Neural crest cell (in vitro differentiated cells): ENCODE measurements at regions not wholly inside any gene's neighbourhood (a gene's known extent, or its start where the extent isn't known, plus 50 kb on each side); places are given as distances from the start of the nearest gene placed in this dataset.

Source experiments
- DNase-seq: peaks from one replicate; pipeline ENCODE4 v3.0.0; 2021; ENCODE audit warnings: low read depth, mixed read lengths, low spot score
- H3K27ac Mint-ChIP-seq: one replicate; pipeline ENCODE4 v1.8.0; 2021; ENCODE audit warnings: mild to moderate bottlenecking, mixed read lengths; ENCODE audit not compliant: unreplicated experiment
- H3K27me3 Mint-ChIP-seq: 2 replicates; pipeline ENCODE4 v1.8.0; 2021; ENCODE audit warnings: low read depth, mild to moderate bottlenecking, mixed read lengths
- H3K36me3 Mint-ChIP-seq: 2 replicates; pipeline ENCODE4 v1.8.0; 2021; ENCODE audit warnings: low read depth, mild to moderate bottlenecking, mixed read lengths
- H3K4me1 Mint-ChIP-seq: 2 replicates; pipeline ENCODE4 v1.8.0; 2021; ENCODE audit warnings: mixed read lengths
- H3K4me3 Mint-ChIP-seq: one replicate; pipeline ENCODE4 v1.8.0; 2021; ENCODE audit warnings: mild to moderate bottlenecking, mixed read lengths
- H3K9me3 Mint-ChIP-seq: 2 replicates; pipeline ENCODE4 v1.8.0; 2021; ENCODE audit warnings: mixed read lengths
- TF ChIP-seq, protein P1 (sequence below): fragments of 200-600 bp; sonication (generic); conservative IDR thresholded peaks from 2 replicates; pipeline ENCODE4 v1.5.0; 2021; ENCODE audit warnings: antibody characterized with exemption, mild to moderate bottlenecking

DNA sequence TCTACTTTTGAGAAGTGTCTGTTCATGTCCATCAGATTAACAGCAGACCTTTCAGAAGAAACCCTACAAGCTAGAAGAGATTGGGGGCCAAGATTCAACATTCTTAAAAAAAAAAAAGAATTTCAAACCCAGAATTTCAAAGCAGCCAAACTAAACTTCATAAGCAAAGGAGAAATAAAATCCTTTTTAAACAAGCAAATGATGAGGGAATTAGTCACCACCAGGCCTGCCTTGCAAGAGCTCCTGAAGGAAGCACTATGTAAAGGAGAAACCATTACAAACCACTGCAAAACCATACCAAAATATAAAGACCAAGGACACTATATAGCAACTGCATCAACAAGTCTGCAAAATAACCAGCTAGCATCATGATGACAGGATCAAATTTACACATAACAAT, 124.6 kb upstream of the PDE4D start:
- TF ChIP-seq, protein P1, sequence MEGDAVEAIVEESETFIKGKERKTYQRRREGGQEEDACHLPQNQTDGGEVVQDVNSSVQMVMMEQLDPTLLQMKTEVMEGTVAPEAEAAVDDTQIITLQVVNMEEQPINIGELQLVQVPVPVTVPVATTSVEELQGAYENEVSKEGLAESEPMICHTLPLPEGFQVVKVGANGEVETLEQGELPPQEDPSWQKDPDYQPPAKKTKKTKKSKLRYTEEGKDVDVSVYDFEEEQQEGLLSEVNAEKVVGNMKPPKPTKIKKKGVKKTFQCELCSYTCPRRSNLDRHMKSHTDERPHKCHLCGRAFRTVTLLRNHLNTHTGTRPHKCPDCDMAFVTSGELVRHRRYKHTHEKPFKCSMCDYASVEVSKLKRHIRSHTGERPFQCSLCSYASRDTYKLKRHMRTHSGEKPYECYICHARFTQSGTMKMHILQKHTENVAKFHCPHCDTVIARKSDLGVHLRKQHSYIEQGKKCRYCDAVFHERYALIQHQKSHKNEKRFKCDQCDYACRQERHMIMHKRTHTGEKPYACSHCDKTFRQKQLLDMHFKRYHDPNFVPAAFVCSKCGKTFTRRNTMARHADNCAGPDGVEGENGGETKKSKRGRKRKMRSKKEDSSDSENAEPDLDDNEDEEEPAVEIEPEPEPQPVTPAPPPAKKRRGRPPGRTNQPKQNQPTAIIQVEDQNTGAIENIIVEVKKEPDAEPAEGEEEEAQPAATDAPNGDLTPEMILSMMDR, result no peak
- H3K27me3 Mint-ChIP-seq, result no peaks in the 10 kb centered on the region
- no peaks in the 10 kb centered on the region for H3K4me1 Mint-ChIP-seq
- DNase-seq, result no peak
- no peaks in the 10 kb centered on the region for H3K36me3 Mint-ChIP-seq
- no peak overlapping the region for H3K27ac Mint-ChIP-seq
- H3K4me3 Mint-ChIP-seq, result no peak overlapping the region
- peaks cover 6% of the 10 kb centered on the region for H3K9me3 Mint-ChIP-seq

DNA sequence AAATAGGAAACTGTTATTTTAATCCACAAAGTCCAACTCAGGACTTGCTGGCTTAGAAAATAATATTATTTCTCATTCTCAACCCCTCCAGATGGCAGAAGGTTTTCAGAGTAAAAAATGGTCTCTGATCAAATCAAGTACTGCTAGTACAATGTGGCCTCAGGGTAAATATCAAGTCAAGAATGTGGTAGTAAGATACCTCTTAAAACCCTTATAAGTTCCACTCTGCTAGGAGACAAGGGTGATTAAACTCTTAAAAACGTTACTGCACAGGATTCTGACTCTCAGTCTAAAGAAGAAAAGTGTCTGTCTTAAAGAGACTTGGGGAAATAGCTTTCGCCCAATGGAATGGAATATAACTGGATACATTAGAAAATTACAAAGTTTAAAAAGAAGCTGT, 120.8 kb upstream of the PDE4D start:
- H3K4me3 Mint-ChIP-seq, result no peak overlapping the region
- H3K4me1 Mint-ChIP-seq, result peaks cover 4% of the 10 kb centered on the region
- DNase-seq, result no peak
- no peaks in the 10 kb centered on the region for H3K27me3 Mint-ChIP-seq
- H3K36me3 Mint-ChIP-seq, result no peaks in the 10 kb centered on the region
- H3K9me3 Mint-ChIP-seq, result peaks cover 6% of the 10 kb centered on the region
- TF ChIP-seq, protein P1, result no peak
- no peak overlapping the region for H3K27ac Mint-ChIP-seq

DNA sequence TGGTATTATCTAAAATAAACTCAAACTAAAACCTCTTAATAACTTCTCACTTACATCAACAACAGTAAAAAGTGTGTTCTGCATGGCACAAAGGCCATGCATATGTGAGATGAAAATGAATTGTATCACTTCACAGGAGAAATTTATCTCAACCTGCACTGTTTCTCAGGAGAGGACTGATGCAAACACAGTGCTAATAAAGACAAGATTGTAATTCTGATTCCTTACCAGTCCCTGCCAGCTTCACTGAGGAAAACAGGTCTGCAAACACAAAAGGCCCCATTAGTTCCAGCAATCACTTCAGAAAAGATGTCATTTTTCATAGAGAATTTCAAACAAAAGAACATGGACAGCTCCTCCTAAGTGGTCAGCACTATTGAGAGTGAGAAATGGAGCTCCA, 117.3 kb upstream of the PDE4D start:
- Mint-ChIP-seq H3K36me3 (no peaks in the 10 kb centered on the region), H3K27me3 (no peaks in the 10 kb centered on the region), H3K9me3 (no peaks in the 10 kb centered on the region), H3K27ac (no peak overlapping the region), H3K4me1 (peaks cover 4% of the 10 kb centered on the region), H3K4me3 (no peak overlapping the region)
- DNase-seq, result no peak
- TF ChIP-seq, protein P1, result no peak

DNA sequence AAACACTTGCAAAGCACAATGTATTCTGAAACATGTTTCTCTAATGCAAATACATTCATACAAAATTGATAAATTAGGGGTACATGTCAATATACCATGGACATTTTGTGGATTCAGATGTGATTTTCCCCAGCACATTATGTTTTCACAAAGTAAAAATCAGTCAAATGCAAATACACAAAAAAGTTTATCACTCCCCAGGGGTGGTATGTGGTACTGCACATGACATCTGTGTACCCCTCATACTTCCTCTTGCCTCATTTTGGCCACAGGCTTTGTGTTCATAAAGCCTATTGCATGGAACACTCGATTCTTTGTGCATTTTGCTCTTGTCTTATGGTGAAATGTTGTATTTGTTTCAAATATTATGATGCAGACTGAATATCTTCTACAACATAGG, 116.8 kb upstream of the PDE4D start:
- Mint-ChIP-seq H3K27ac (no peak overlapping the region), H3K4me3 (no peak overlapping the region), H3K27me3 (no peaks in the 10 kb centered on the region), H3K9me3 (no peaks in the 10 kb centered on the region), H3K36me3 (no peaks in the 10 kb centered on the region), H3K4me1 (peaks cover 4% of the 10 kb centered on the region)
- TF ChIP-seq, protein P1, result peak; percentile 58
- DNase-seq, result no peak

DNA sequence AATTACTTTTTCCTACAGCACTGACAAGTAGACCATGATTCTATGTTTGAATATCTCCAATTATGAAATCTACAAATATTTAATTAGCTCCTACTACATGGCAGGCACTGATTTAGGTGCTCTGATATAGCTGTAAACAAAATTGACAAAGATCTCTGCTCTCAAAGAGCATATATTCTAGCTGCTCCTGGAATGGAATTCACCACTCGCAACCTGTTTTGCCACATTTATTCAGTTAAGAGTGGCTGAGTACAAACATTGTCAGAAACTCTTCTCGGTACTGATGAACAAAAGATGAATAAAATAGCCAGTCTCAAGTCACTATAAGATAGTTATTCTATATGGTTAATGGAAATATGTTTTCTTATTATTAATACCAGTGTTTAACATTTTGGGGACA, 114.2 kb upstream of the PDE4D start:
- Mint-ChIP-seq H3K27me3 (no peaks in the 10 kb centered on the region), H3K4me3 (no peak overlapping the region), H3K27ac (no peak overlapping the region), H3K9me3 (no peaks in the 10 kb centered on the region), H3K36me3 (no peaks in the 10 kb centered on the region), H3K4me1 (peaks cover 4% of the 10 kb centered on the region)
- DNase-seq, result no peak
- TF ChIP-seq, protein P1, result no peak

DNA sequence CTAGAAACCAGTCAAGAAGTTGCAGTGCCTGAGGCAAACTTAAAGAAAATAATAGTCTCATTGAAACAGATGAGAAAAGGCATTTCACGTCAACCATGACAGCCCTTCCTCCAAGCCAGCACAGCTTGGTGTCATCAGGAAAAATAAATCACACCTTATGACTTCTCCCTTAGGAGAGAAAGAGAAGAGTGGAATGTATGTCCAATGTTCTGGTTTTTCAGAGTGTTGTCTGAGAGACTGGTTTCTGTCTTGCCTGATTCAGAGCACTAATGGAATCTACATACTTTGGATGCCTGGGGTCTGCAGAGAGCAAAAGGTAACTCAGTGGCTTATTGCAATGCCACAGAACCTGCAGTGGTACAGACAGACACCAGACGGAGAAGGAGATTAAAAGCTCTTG, 105.5 kb upstream of the PDE4D start:
- no peak for DNase-seq
- Mint-ChIP-seq H3K4me3 (no peak overlapping the region), H3K27ac (no peak overlapping the region), H3K27me3 (no peaks in the 10 kb centered on the region), H3K36me3 (peaks cover 3% of the 10 kb centered on the region), H3K9me3 (peaks cover 6% of the 10 kb centered on the region), H3K4me1 (peaks cover 34% of the 10 kb centered on the region)
- TF ChIP-seq, protein P1, result no peak
